Esophagus muscularis mucosa (tissue), 3 donors: ENCODE measurements at regions not wholly inside any gene's neighbourhood (a gene's known extent, or its start where the extent isn't known, plus 50 kb on each side); places are given as distances from the start of the nearest gene placed in this dataset.

ENCODE experiments used
- POLR2A ChIP-seq: fragments of 450-650 bp; IDR thresholded peaks from one replicate; pipeline ENCODE4 v1.6.1; 2017; ENCODE audit warnings: antibody characterized with exemption, moderate library complexity, mild to moderate bottlenecking, low read depth
- POLR2AphosphoS5 ChIP-seq, 2 donors: sonication (generic); formaldehyde crosslinking; IDR thresholded peaks; one replicate each; pipeline ENCODE4 v1.6.1; 2017; ENCODE audit warnings: antibody characterized with exemption in 2 of 2
- TF ChIP-seq, protein P1 (sequence below), 3 experiments: fragments of 200-600 bp in 2 of 3; fragments of 450-650 bp in 1 of 3; sonication (generic) in 2 of 3; IDR thresholded peaks; one replicate each; pipeline ENCODE4 v1.5.1; 2017 to 2019; ENCODE audit warnings: antibody characterized with exemption in 3 of 3, mild to moderate bottlenecking in 2 of 3, moderate library complexity in 1 of 3

- TF ChIP-seq POLR2AphosphoS5 (IDR thresholded peaks at IDR 0.05), result no peak
- TF ChIP-seq, protein P1, sequence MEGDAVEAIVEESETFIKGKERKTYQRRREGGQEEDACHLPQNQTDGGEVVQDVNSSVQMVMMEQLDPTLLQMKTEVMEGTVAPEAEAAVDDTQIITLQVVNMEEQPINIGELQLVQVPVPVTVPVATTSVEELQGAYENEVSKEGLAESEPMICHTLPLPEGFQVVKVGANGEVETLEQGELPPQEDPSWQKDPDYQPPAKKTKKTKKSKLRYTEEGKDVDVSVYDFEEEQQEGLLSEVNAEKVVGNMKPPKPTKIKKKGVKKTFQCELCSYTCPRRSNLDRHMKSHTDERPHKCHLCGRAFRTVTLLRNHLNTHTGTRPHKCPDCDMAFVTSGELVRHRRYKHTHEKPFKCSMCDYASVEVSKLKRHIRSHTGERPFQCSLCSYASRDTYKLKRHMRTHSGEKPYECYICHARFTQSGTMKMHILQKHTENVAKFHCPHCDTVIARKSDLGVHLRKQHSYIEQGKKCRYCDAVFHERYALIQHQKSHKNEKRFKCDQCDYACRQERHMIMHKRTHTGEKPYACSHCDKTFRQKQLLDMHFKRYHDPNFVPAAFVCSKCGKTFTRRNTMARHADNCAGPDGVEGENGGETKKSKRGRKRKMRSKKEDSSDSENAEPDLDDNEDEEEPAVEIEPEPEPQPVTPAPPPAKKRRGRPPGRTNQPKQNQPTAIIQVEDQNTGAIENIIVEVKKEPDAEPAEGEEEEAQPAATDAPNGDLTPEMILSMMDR (IDR thresholded peaks at IDR 0.05), result no peak
- TF ChIP-seq POLR2A, result no peak
Measured at GRCh38 chrX:125006704-125007103, 313.0 kb upstream of the TEX13C start.
